MV-4-11 (cell line): ENCODE measurements at regions not wholly inside any gene's neighbourhood (a gene's known extent, or its start where the extent isn't known, plus 50 kb on each side); places are given as distances from the start of the nearest gene placed in this dataset.
A peak's percentile ranks its signal among the peaks of the same experiment; 100 is the strongest.

Experiments
- DNase-seq: peaks from one replicate; lab custom pipeline; 2025; lab: John Stamatoyannopoulos, UW

GRCh38 chr4:14783011-14783877 is 219.0 kb upstream of the CPEB2 start:
- no peak for DNase-seq

GRCh38 chr4:14787221-14787620 is 215.1 kb upstream of the CPEB2 start:
- DNase-seq = no peak

- peak; percentile 53 for DNase-seq
These were observed 214.4 kb upstream of the CPEB2 start for GRCh38 chr4:14787894-14788293.

- DNase-seq = no peak
These were observed 211.8 kb upstream of the CPEB2 start for GRCh38 chr4:14790494-14790893.

GRCh38 chr4:14792702-14793227 is 209.5 kb upstream of the CPEB2 start:
- no peak for DNase-seq

GRCh38 chr4:14800977-14801376 is 201.3 kb upstream of the CPEB2 start:
- no peak for DNase-seq

- no peak for DNase-seq
These were observed 199.7 kb upstream of the CPEB2 start for GRCh38 chr4:14802596-14802995.

GRCh38 chr4:14807856-14808255 is 194.4 kb upstream of the CPEB2 start:
- no peak for DNase-seq

GRCh38 chr4:14809203-14809602 is 193.1 kb upstream of the CPEB2 start:
- DNase-seq = no peak

- DNase-seq = no peak
These were observed 192.2 kb upstream of the CPEB2 start for GRCh38 chr4:14810121-14810520.

GRCh38 chr4:14810568-14810967 is 191.7 kb upstream of the CPEB2 start:
- no peak for DNase-seq

GRCh38 chr4:14812101-14812500 is 190.2 kb upstream of the CPEB2 start:
- DNase-seq = no peak

- DNase-seq = no peak
These were observed 185.5 kb upstream of the CPEB2 start for GRCh38 chr4:14816623-14817261.

GRCh38 chr4:14824189-14824588 is 178.1 kb upstream of the CPEB2 start:
- DNase-seq = no peak

- DNase-seq = no peak
These were observed 175.2 kb upstream of the CPEB2 start for GRCh38 chr4:14827111-14827510.

- DNase-seq = no peak
These were observed 172.5 kb upstream of the CPEB2 start for GRCh38 chr4:14829795-14830194.

- no peak for DNase-seq
These were observed 170.9 kb upstream of the CPEB2 start for GRCh38 chr4:14831416-14831815.

GRCh38 chr4:14833053-14833452 is 169.2 kb upstream of the CPEB2 start:
- DNase-seq = no peak

GRCh38 chr4:14834382-14834781 is 167.9 kb upstream of the CPEB2 start:
- no peak for DNase-seq

GRCh38 chr4:14835288-14835687 is 167.0 kb upstream of the CPEB2 start:
- DNase-seq = no peak

- no peak for DNase-seq
These were observed 166.4 kb upstream of the CPEB2 start for GRCh38 chr4:14835708-14836425.

GRCh38 chr4:14837860-14838259 is 164.4 kb upstream of the CPEB2 start:
- peak; percentile 82 for DNase-seq
